ENCODE measurements at regions not wholly inside any gene's neighbourhood (a gene's known extent, or its start where the extent isn't known, plus 50 kb on each side); places are given as distances from the start of the nearest gene placed in this dataset.

GRCh38 chrX:45722471-45722870 is 521.8 kb upstream of the DIPK2B start:
- TF ChIP-seq, protein P1, sequence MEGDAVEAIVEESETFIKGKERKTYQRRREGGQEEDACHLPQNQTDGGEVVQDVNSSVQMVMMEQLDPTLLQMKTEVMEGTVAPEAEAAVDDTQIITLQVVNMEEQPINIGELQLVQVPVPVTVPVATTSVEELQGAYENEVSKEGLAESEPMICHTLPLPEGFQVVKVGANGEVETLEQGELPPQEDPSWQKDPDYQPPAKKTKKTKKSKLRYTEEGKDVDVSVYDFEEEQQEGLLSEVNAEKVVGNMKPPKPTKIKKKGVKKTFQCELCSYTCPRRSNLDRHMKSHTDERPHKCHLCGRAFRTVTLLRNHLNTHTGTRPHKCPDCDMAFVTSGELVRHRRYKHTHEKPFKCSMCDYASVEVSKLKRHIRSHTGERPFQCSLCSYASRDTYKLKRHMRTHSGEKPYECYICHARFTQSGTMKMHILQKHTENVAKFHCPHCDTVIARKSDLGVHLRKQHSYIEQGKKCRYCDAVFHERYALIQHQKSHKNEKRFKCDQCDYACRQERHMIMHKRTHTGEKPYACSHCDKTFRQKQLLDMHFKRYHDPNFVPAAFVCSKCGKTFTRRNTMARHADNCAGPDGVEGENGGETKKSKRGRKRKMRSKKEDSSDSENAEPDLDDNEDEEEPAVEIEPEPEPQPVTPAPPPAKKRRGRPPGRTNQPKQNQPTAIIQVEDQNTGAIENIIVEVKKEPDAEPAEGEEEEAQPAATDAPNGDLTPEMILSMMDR (IDR thresholded peaks at IDR 0.05; ENCODE audit: insufficient read depth, low read length, poor library complexity, severe bottlenecking) = no peak
- DNase-seq (ENCODE audit: low read depth) = no peak
- Histone ChIP-seq H3K4me3 (ENCODE audit: low read depth, low read length) (no peak overlapping the region), H3K27me3 (ENCODE audit: control insufficient read depth, insufficient read depth, low read length) (no peaks in the 10 kb centered on the region), H3K36me3 (ENCODE audit: control insufficient read depth, insufficient read depth, low read length) (no peaks in the 10 kb centered on the region)

DNA sequence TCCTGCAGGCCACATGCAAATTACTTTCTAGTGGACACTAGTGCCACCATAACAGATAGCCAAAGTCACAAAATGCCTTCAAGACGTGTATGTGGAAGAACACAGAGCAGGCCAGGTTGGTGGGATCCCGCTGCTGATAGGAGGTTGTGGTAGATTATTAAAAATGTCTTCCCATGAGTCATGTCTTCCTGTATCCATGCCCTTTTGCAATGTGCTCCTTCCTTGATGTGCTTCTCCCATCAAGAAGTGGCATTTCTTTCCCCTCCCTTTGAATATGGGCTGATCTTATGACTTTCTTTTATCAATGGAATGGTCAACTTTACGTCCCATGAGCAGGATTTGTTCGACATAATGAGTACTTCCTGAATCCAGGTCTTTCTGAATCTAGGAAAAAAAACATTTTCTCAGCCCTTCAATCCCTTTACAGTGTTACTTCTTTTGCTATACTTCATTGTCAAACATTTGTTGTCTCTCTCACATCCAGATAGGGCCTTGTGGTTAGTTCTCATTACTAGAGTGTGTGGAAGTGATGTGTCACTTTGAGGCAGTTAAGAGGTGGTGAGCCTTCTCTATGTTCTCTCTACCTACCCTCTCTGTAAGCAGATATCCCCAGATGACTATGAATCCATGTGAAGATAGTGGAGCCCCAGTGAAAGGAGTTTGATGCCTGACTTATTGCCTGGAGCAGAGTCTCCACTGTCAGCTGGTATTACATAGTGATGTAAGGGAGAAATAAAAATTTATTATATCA is 519.2 kb upstream of the DIPK2B start:
- Histone ChIP-seq H3K27me3 (ENCODE audit: control insufficient read depth, insufficient read depth, low read length) (no peaks in the 10 kb centered on the region), H3K4me3 (ENCODE audit: low read depth, low read length) (no peak overlapping the region), H3K36me3 (ENCODE audit: control insufficient read depth, insufficient read depth, low read length) (no peaks in the 10 kb centered on the region)
- no peak for DNase-seq (ENCODE audit: low read depth)
- TF ChIP-seq, protein P1 (IDR thresholded peaks at IDR 0.05; ENCODE audit: insufficient read depth, low read length, poor library complexity, severe bottlenecking) = no peak

- H3K27me3 ChIP-seq (ENCODE audit: control insufficient read depth, insufficient read depth, low read length) = no peaks in the 10 kb centered on the region
- H3K4me3 ChIP-seq (ENCODE audit: low read depth, low read length) = no peak overlapping the region
- no peak for DNase-seq (ENCODE audit: low read depth)
- H3K36me3 ChIP-seq (ENCODE audit: control insufficient read depth, insufficient read depth, low read length) = no peaks in the 10 kb centered on the region
- TF ChIP-seq, protein P1 (IDR thresholded peaks at IDR 0.05; ENCODE audit: insufficient read depth, low read length, poor library complexity, severe bottlenecking) = no peak
Measured at GRCh38 chrX:45718676-45719075, 518.0 kb upstream of the DIPK2B start.

GRCh38 chrX:45716750-45717149 is 516.1 kb upstream of the DIPK2B start:
- Histone ChIP-seq H3K27me3 (ENCODE audit: control insufficient read depth, insufficient read depth, low read length) (no peaks in the 10 kb centered on the region), H3K4me3 (ENCODE audit: low read depth, low read length) (no peak overlapping the region), H3K36me3 (ENCODE audit: control insufficient read depth, insufficient read depth, low read length) (no peaks in the 10 kb centered on the region)
- no peak for DNase-seq (ENCODE audit: low read depth)
- TF ChIP-seq, protein P1 (IDR thresholded peaks at IDR 0.05; ENCODE audit: insufficient read depth, low read length, poor library complexity, severe bottlenecking) = no peak

- no peak overlapping the region for H3K4me3 ChIP-seq (ENCODE audit: low read depth, low read length)
- H3K27me3 ChIP-seq (ENCODE audit: control insufficient read depth, insufficient read depth, low read length) = no peaks in the 10 kb centered on the region
- TF ChIP-seq, protein P1 (IDR thresholded peaks at IDR 0.05; ENCODE audit: insufficient read depth, low read length, poor library complexity, severe bottlenecking) = no peak
- no peaks in the 10 kb centered on the region for H3K36me3 ChIP-seq (ENCODE audit: control insufficient read depth, insufficient read depth, low read length)
- DNase-seq (ENCODE audit: low read depth) = no peak
Measured at GRCh38 chrX:45715748-45716147, 515.1 kb upstream of the DIPK2B start.

DNA sequence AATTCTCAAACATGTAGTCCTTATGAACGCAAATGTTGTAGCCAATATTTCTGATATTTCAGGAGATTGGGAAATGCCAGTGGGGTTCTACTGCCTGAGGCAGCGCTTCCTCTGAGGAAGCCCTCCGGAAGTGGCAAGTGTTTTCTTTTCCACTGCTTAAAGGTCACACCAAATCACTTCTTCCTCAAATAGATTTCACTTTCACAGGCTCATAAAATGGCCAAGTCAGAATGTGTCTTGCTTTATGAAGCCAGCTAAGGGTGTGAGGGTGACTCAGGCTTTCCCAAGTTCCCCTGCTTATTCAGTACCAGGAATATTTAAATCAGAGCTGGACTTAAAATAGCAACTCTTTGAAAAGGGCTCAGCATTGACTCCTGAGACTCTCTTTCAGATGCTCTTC is 514.2 kb upstream of the DIPK2B start:
- peak; percentile 56 for DNase-seq (ENCODE audit: low read depth)
- Histone ChIP-seq H3K27me3 (ENCODE audit: control insufficient read depth, insufficient read depth, low read length) (no peaks in the 10 kb centered on the region), H3K4me3 (ENCODE audit: low read depth, low read length) (no peak overlapping the region), H3K36me3 (ENCODE audit: control insufficient read depth, insufficient read depth, low read length) (no peaks in the 10 kb centered on the region)
- TF ChIP-seq, protein P1 (IDR thresholded peaks at IDR 0.05; ENCODE audit: insufficient read depth, low read length, poor library complexity, severe bottlenecking) = no peak

All from kidney epithelial cell (primary cell).